MCF 10A (cell line): ENCODE measurements at regions not wholly inside any gene's neighbourhood (a gene's known extent, or its start where the extent isn't known, plus 50 kb on each side); places are given as distances from the start of the nearest gene placed in this dataset.

Experiments used
- BruUV-seq: library from RNA; stranded (reverse); fragments of 400-500 nt; replicated peaks from 2 replicates; lab custom pipeline; 2021; lab: Mats Ljungman, UMichigan
- CTCF ChIA-PET: fragments of 300-600 bp; sonication (Branson Sonifier 250); formaldehyde crosslinking; extraction: SDS; loops from one replicate; lab custom pipeline; 2021; ENCODE audit warnings: antibody characterized with exemption, inconsistent platforms; lab: Yijun Ruan, JAX
- POLR2A ChIA-PET: fragments of 300-600, 350-650 bp; sonication (Branson Sonifier 250); formaldehyde crosslinking; extraction: SDS; loops from one replicate; lab custom pipeline; 2020; ENCODE audit warnings: antibody characterized with exemption, inconsistent platforms; lab: Yijun Ruan, JAX
- DNase-seq: peaks from one replicate; pipeline ENCODE4 v3.0.0-alpha.2; 2018; ENCODE audit not compliant: unreplicated experiment
- H3K27ac Mint-ChIP-seq: one replicate; pipeline ENCODE4 v1.8.0; 2022; ENCODE audit warnings: mild to moderate bottlenecking, low read depth, mixed read lengths; ENCODE audit not compliant: unreplicated experiment
- H3K27me3 Mint-ChIP-seq: one replicate; pipeline ENCODE4 v1.8.0; 2022; ENCODE audit warnings: mixed read lengths; ENCODE audit not compliant: insufficient read depth, unreplicated experiment
- H3K36me3 Mint-ChIP-seq: one replicate; pipeline ENCODE4 v1.8.0; 2022; ENCODE audit warnings: mild to moderate bottlenecking, moderate library complexity, mixed read lengths; ENCODE audit not compliant: insufficient read depth, unreplicated experiment
- H3K4me1 Mint-ChIP-seq: one replicate; pipeline ENCODE4 v1.8.0; 2022; ENCODE audit warnings: mixed read lengths; ENCODE audit not compliant: insufficient read depth, unreplicated experiment
- H3K4me3 Mint-ChIP-seq: one replicate; pipeline ENCODE4 v1.8.0; 2022; ENCODE audit warnings: mild to moderate bottlenecking, moderate library complexity, mixed read lengths; ENCODE audit not compliant: unreplicated experiment
- H3K9me3 Mint-ChIP-seq: one replicate; pipeline ENCODE4 v1.8.0; 2022; ENCODE audit warnings: mixed read lengths; ENCODE audit not compliant: unreplicated experiment
- CTCF ChIP-seq: fragments of 200-600 bp; IDR thresholded peaks from one replicate; pipeline ENCODE4 v1.8.0; 2022; ENCODE audit warnings: antibody characterized with exemption, mild to moderate bottlenecking; ENCODE audit not compliant: unreplicated experiment
- intact Hi-C: fragments of 100-400 bp; cut with micrococcal nuclease; formaldehyde crosslinking; loops from 2 replicates; pipeline ENCODE4 v1.14.1; 2022

GRCh38 chr1:239870194-239870593, 221.5 kb upstream of the FMN2 start:
- H3K9me3 Mint-ChIP-seq: no peaks in the 10 kb centered on the region
- no TSS peak for BruUV-seq
- no peak overlapping the region for H3K4me3 Mint-ChIP-seq
- H3K36me3 Mint-ChIP-seq: no peaks in the 10 kb centered on the region
- no peaks in the 10 kb centered on the region for H3K27me3 Mint-ChIP-seq
- no peaks in the 10 kb centered on the region for H3K4me1 Mint-ChIP-seq
- TF ChIP-seq CTCF: no peak
- ChIA-PET CTCF (interaction anchor here (1.2 to 2.0 kb wide), 2 partner anchors 12 to 28 kb away, joined by 3 to 5 read pairs; no protein-coding TSS in a partner anchor), POLR2A (no interaction called here)
- intact Hi-C loops: no loop called here
- H3K27ac Mint-ChIP-seq: no peak overlapping the region
- no peak for DNase-seq

GRCh38 chr1:239872626-239873025, 219.1 kb upstream of the FMN2 start:
- H3K4me1 Mint-ChIP-seq: no peaks in the 10 kb centered on the region
- POLR2A ChIA-PET: interaction anchor here (0.6 kb wide), 2 partner anchors 13 to 1129 kb away, joined by 3 read pairs; no protein-coding TSS in a partner anchor
- intact Hi-C loops: no loop called here
- H3K36me3 Mint-ChIP-seq: no peaks in the 10 kb centered on the region
- no peak overlapping the region for H3K4me3 Mint-ChIP-seq
- DNase-seq: no peak
- no peaks in the 10 kb centered on the region for H3K27me3 Mint-ChIP-seq
- H3K27ac Mint-ChIP-seq: no peak overlapping the region
- CTCF ChIA-PET: interaction anchor here (0.6 to 1.2 kb wide), 3 partner anchors 25 to 1349 kb away, joined by 3 to 6 read pairs (median 5); no protein-coding TSS in a partner anchor
- no TSS peak for BruUV-seq
- no peaks in the 10 kb centered on the region for H3K9me3 Mint-ChIP-seq
- TF ChIP-seq CTCF: no peak

GRCh38 chr1:239874831-239875230, 216.9 kb upstream of the FMN2 start:
- Mint-ChIP-seq H3K4me3 (no peak overlapping the region), H3K36me3 (no peaks in the 10 kb centered on the region), H3K9me3 (no peaks in the 10 kb centered on the region), H3K27me3 (no peaks in the 10 kb centered on the region), H3K4me1 (no peaks in the 10 kb centered on the region), H3K27ac (no peak overlapping the region)
- POLR2A ChIA-PET: no interaction called here
- CTCF ChIA-PET: interaction anchor here (0.6 to 0.7 kb wide), 2 partner anchors 22 to 462 kb away, joined by 3 to 5 read pairs; no protein-coding TSS in a partner anchor
- no TSS peak for BruUV-seq
- intact Hi-C loops: no loop called here
- DNase-seq: no peak
- TF ChIP-seq CTCF: no peak

- BruUV-seq: no TSS peak
- Mint-ChIP-seq H3K4me3 (no peak overlapping the region), H3K27ac (no peak overlapping the region), H3K9me3 (no peaks in the 10 kb centered on the region), H3K27me3 (no peaks in the 10 kb centered on the region), H3K36me3 (no peaks in the 10 kb centered on the region), H3K4me1 (no peaks in the 10 kb centered on the region)
- intact Hi-C loops: no loop called here
- TF ChIP-seq CTCF: no peak
- CTCF ChIA-PET: interaction anchor here (0.6 to 1.6 kb wide), 6 partner anchors 11 to 472 kb away, joined by 3 to 12 read pairs (median 6); no protein-coding TSS in a partner anchor
- peak; percentile 45 for DNase-seq
- POLR2A ChIA-PET: interaction anchor here (1.4 to 2.1 kb wide), 2 partner anchors 17 to 65 kb away, joined by 4 to 8 read pairs; no protein-coding TSS in a partner anchor
Measured at GRCh38 chr1:239879321-239880170, 212.1 kb upstream of the FMN2 start.
